ENCODE measurements at regions not wholly inside any gene's neighbourhood (a gene's known extent, or its start where the extent isn't known, plus 50 kb on each side); places are given as distances from the start of the nearest gene placed in this dataset.
"Not testable (repeated sequence)": the region's sequence is repeated elsewhere in the genome, so short reads cannot be mapped to it uniquely, and the experiment has no call there.

DNA sequence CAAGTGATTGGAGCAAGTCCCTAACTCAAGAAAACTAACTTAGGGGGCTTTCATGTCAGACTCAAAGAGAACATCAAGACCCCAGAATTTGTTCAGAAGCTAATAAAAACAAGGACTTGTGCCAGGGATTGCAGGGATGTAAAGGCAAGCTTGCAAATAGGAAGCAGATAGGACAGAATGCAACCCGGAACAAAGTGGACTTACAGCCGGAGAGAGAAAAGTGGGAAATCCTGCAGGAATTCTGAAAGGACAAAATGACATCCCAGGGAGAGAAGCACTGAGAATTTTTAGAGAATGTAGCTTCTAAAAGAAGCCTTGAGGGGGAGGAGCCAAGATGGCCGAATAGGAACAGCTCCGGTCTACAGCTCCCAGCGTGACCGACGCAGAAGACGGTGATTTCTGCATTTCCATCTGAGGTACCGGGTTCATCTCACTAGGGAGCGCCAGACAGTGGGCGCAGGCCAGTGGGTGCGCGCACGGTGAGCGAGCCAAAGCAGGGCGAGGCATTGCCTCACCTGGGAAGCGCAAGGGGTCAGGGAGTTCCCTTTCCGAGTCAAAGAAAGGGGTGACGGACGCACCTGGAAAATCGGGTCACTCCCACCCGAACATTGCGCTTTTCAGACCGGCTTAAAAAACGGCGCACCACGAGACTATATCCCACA is 195.6 kb upstream of the G2E3 start:
- TF ChIP-seq, protein P1, sequence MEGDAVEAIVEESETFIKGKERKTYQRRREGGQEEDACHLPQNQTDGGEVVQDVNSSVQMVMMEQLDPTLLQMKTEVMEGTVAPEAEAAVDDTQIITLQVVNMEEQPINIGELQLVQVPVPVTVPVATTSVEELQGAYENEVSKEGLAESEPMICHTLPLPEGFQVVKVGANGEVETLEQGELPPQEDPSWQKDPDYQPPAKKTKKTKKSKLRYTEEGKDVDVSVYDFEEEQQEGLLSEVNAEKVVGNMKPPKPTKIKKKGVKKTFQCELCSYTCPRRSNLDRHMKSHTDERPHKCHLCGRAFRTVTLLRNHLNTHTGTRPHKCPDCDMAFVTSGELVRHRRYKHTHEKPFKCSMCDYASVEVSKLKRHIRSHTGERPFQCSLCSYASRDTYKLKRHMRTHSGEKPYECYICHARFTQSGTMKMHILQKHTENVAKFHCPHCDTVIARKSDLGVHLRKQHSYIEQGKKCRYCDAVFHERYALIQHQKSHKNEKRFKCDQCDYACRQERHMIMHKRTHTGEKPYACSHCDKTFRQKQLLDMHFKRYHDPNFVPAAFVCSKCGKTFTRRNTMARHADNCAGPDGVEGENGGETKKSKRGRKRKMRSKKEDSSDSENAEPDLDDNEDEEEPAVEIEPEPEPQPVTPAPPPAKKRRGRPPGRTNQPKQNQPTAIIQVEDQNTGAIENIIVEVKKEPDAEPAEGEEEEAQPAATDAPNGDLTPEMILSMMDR (IDR thresholded peaks at IDR 0.05; ENCODE audit: low read length): not testable (repeated sequence)
- not testable (repeated sequence) for TF ChIP-seq EZH2phosphoT487 (IDR thresholded peaks at IDR 0.05; ENCODE audit: low read length); EZH2 (optimal IDR thresholded peaks at IDR 0.05; ENCODE audit: low read depth, low read length)
